Muscle layer of duodenum (tissue), 2 donors: ENCODE measurements at regions not wholly inside any gene's neighbourhood (a gene's known extent, or its start where the extent isn't known, plus 50 kb on each side); places are given as distances from the start of the nearest gene placed in this dataset.
"Not testable (repeated sequence)": the region's sequence is repeated elsewhere in the genome, so short reads cannot be mapped to it uniquely, and the experiment has no call there.

ENCODE experiments used
- H3K27ac ChIP-seq: one replicate; pipeline ENCODE4 v1.7.0; 2013; ENCODE audit warnings: mild to moderate bottlenecking, low read length
- H3K27me3 ChIP-seq: one replicate; pipeline ENCODE4 v1.7.0; 2013; ENCODE audit warnings: low read depth, mild to moderate bottlenecking, control low read depth, low read length
- H3K36me3 ChIP-seq, 2 donors: one replicate each; pipeline ENCODE4 v1.7.0; 2013; ENCODE audit warnings: low read length in 2 of 2, control low read depth in 1 of 2, mild to moderate bottlenecking in 1 of 2; ENCODE audit not compliant: insufficient read depth in 2 of 2, control insufficient read depth in 1 of 2
- H3K4me1 ChIP-seq, 2 donors: one replicate each; pipeline ENCODE4 v1.7.0; 2013; ENCODE audit warnings: low read length in 2 of 2, mild to moderate bottlenecking in 2 of 2, control low read depth in 1 of 2, moderate library complexity in 1 of 2; ENCODE audit not compliant: insufficient read depth in 2 of 2, control insufficient read depth in 1 of 2
- H3K4me3 ChIP-seq, 2 donors: one replicate each; pipeline ENCODE4 v1.7.0; 2013; ENCODE audit warnings: low read length in 2 of 2, low read depth in 1 of 2, mild to moderate bottlenecking in 1 of 2
- H3K9me3 ChIP-seq, 2 donors: one replicate each; pipeline ENCODE4 v1.7.0; 2013; ENCODE audit warnings: low read length in 2 of 2, control low read depth in 1 of 2, mild to moderate bottlenecking in 1 of 2; ENCODE audit not compliant: control insufficient read depth in 1 of 2
- donor health status: healthy.

DNA sequence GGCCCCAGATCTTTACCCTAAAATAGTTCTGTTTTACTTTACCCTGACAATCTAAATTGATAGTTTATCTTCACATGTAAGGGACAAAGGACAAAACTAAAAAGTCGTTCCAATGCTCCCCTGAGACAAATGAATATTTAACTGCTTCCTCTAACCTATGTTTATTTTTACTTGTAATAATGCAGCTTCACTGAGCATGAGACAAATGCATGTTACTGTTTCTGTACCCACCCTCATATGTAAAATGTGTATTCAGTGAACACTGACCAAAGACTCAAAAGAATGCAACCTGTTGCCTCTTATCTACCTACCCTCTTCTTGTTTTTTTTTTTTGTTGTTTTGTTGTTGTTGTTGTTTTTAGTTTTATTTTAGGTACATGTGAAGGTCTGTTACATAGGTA lies 1570.9 kb upstream of the SLC39A10 start:
- H3K4me1 ChIP-seq, result no peaks in the 10 kb centered on the region
- no peaks in the 10 kb centered on the region for H3K27me3 ChIP-seq
- no peaks in the 10 kb centered on the region for H3K36me3 ChIP-seq
- H3K9me3 ChIP-seq, result no peaks in the 10 kb centered on the region
- no peak overlapping the region for H3K4me3 ChIP-seq
- no peak overlapping the region for H3K27ac ChIP-seq

DNA sequence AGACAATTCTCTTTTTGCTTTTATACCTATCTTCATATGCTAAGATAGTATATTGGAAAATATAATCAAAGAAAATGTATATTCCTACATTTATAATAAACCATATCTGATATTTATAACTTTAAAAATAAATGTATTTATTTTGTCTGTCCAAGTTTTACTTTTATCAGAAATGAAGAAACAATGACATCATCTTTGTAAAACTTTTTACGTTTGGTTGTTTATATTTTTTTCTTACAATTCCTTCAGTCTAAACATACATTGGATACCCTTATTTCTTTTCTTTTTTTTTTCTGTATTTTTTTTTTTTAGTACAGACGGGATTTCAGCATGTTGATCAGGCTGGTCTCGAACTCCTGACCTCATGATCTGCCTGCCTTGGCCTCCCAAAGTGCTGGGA lies 1577.0 kb upstream of the SLC39A10 start:
- H3K27ac ChIP-seq, result no peak overlapping the region
- no peaks in the 10 kb centered on the region for H3K9me3 ChIP-seq
- no peaks in the 10 kb centered on the region for H3K4me1 ChIP-seq
- no peaks in the 10 kb centered on the region for H3K36me3 ChIP-seq
- no peaks in the 10 kb centered on the region for H3K27me3 ChIP-seq
- no peak overlapping the region for H3K4me3 ChIP-seq

DNA sequence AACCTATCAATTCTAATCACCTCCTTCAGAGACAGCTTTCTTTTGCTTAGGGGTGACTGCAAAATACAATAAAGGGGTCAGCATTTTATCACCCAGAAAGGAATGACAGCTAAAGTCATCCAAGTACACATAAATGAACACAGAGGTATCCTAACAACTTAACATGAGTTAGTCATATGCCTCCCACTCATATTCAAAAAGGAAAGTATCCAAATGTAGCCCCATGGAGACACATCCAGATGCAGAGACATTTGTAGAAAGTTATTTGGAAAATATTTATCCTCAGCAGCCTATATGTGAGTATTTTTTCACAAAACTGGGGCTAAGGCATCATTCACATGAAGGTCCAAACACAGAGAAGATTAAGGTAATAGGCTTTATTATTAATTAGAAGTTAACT lies 1579.7 kb upstream of the SLC39A10 start:
- Histone ChIP-seq H3K27ac (no peak overlapping the region), H3K9me3 (no peaks in the 10 kb centered on the region), H3K4me3 (no peak overlapping the region), H3K27me3 (no peaks in the 10 kb centered on the region), H3K36me3 (no peaks in the 10 kb centered on the region), H3K4me1 (no peaks in the 10 kb centered on the region)

DNA sequence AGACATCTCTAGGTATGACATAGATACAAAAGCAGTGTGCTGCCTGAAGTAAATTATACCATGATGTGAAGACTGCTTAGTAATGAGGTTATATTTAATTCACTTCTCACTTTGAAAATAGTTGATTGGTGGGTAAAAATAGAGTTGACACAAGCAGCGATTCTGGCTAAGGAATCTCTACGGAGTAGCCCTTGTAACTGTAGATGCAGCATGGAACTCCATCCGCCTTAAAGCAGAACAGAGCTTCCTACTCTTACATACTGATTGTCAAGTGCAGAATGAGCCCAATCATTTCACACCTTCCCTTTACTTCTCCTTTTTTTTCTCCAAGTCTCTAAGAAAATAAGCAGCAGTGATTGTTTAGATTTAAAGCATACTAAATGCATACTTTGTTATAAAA lies 1594.6 kb upstream of the SLC39A10 start:
- Histone ChIP-seq H3K9me3 (no peaks in the 10 kb centered on the region), H3K27ac (no peak overlapping the region), H3K4me3 (no peak overlapping the region), H3K27me3 (no peaks in the 10 kb centered on the region), H3K4me1 (no peaks in the 10 kb centered on the region), H3K36me3 (no peaks in the 10 kb centered on the region)

DNA sequence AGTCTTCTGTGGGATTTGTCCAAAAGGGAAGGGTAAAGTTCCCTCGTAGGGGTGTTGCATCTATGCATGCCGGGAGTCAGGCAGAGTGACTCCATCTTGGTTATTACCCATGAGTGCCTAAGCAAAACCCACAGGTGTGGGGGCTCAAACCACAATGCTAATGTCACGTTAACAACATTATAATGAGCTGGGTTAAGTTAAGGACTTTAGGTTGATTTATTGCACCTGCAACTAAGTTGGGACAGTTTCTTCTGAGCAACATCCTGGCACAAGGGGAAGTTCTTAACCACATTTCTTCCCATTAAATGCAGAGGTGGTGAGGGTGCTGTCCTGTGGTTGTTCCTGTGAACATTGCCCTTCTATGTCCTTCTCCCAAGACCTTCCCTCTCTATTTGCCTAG lies 1596.8 kb upstream of the SLC39A10 start:
- Histone ChIP-seq H3K4me1 (no peaks in the 10 kb centered on the region), H3K27ac (no peak overlapping the region)

DNA sequence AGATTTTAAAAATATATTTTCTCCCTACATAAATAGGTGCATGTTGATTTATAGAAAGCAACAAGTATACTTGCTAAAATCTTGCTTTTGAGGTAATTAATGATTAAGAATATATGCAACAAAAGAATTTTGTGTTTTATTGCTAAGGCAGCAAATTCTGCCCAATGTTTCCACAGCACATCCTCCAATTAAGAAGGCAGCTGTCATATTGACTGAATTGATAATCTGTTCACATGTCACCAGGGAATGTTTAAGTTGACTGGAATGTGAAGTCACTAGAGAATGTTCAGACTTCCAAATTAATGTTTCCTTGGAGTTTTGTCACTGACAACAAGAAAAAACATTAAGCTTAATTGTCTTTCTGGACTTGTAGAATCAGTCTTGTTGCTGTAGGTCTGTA lies 1602.7 kb upstream of the SLC39A10 start:
- Histone ChIP-seq H3K27ac (no peak overlapping the region), H3K36me3 (no peaks in the 10 kb centered on the region), H3K9me3 (no peaks in the 10 kb centered on the region), H3K4me1 (no peaks in the 10 kb centered on the region), H3K4me3 (no peak overlapping the region), H3K27me3 (no peaks in the 10 kb centered on the region)

More for the DNA sequence above, 1596.8 kb upstream of the SLC39A10 start:
- no peaks in the 10 kb centered on the region for H3K36me3 ChIP-seq
- no peaks in the 10 kb centered on the region for H3K9me3 ChIP-seq
- H3K27me3 ChIP-seq, result no peaks in the 10 kb centered on the region
- H3K4me3 ChIP-seq, result no peak overlapping the region

DNA sequence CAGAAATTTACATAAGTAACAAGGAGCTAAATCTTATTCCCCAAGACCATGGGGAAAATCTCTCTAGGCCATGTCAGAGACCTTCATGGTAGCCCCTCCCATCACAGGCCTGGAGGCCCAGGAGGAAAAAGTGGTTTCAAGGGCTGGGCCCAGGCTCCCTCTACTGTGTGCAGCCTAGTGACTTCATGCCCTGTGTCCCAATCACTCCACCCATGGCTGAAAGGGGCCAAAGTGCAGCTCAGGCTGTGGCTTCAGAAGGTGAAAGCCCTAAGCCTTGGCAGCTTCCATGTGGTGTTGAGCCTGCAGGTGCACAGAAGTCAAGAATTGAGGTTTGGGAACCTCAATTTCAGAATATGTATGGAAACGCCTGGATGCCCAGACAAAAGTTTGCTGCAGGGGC lies 1612.7 kb upstream of the SLC39A10 start:
- Histone ChIP-seq H3K27ac (no peak overlapping the region), H3K27me3 (no peaks in the 10 kb centered on the region), H3K4me3 (no peak overlapping the region), H3K9me3 (no peaks in the 10 kb centered on the region), H3K4me1 (no peaks in the 10 kb centered on the region), H3K36me3 (no peaks in the 10 kb centered on the region)

DNA sequence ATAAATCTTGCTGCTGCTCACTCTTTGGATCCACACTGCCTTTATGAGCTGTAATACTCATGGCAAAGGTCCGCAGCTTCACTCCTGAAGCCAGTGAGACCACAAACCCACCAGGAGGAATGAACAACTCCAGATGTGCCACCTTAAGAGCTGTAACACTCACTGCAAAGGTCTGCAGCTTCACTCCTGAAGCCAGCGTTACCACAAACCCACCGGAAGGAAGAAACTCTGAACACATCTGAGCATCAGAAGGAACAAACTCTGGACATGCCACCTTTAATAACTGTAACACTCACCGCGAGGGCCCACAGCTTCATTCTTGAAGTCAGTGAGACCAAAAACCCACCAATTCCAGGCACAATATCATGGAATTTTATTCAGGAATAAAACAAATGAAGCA lies 1635.9 kb upstream of the SLC39A10 start:
- H3K9me3 ChIP-seq, H3K36me3 ChIP-seq, H3K4me3 ChIP-seq, H3K27me3 ChIP-seq, H3K4me1 ChIP-seq, H3K27ac ChIP-seq: not testable (repeated sequence)

DNA sequence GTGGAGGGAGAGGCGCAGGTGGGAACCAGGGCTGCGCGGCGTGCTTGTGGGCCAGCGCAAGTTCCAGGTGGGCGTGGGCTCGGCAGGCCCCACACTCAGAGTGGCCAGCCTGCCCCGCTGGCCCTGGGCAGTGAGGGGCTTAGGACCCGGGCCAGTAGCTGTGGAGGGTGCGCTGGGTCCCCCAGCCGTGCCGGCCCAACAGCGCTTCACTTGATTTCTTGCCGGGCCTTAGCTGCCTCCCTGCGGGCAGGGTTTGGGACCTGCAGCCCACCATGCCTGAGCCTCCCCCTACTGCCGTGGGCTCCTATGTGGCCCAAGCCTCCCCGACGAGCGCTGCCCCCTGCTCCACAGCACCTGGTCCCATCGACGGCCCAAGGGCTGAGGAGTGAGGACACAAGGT lies 1636.9 kb upstream of the SLC39A10 start:
- Histone ChIP-seq H3K36me3 (no peaks in the 10 kb centered on the region), H3K27me3 (no peaks in the 10 kb centered on the region), H3K9me3 (peaks cover 0 to 5% of the 10 kb centered on the region in 2 donors), H3K27ac (no peak overlapping the region), H3K4me1 (no peaks in the 10 kb centered on the region), H3K4me3 (no peak overlapping the region)

DNA sequence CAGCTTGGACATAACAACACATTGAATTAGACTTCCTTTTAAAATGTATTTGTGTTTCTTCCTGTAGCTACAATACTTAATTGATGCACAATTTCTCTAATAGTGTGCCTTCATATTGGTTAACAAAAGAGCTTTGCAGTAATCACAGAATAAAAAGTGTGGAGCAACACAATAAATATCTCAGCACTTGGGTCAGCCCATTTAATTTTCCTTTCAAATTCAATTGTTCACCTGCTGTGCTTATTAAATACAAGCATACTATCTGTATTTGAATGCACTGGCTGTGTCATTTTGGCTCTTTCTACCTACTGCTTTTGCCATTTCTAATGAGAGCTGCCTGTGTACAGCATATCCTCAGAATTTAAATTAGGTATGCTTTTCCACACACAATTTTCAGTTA lies 1641.3 kb upstream of the SLC39A10 start:
- Histone ChIP-seq H3K4me1 (no peaks in the 10 kb centered on the region), H3K27me3 (no peaks in the 10 kb centered on the region)

DNA sequence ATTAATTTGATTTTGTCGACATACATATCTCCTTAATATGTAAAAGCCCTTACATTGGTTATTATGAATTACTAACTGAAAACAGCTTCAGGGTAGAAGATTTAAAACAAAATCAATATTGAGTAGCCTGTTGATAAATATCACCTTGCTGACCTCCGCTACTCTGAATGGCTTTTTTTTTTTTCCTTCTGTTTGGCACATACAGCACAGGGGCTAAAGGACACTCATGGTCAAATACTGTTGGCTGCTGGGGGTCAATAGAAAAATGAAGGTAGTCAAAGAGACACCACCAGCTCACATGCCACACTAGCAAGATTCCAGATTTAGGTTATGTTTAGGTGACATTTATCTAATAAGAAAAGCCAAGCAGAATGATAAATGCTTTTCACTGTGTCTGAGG lies 1642.4 kb upstream of the SLC39A10 start:
- no peak overlapping the region for H3K4me3 ChIP-seq
- H3K4me1 ChIP-seq, result no peaks in the 10 kb centered on the region
- no peaks in the 10 kb centered on the region for H3K9me3 ChIP-seq
- H3K36me3 ChIP-seq, result no peaks in the 10 kb centered on the region
- H3K27ac ChIP-seq, result no peak overlapping the region
- no peaks in the 10 kb centered on the region for H3K27me3 ChIP-seq

More for the DNA sequence above, 1641.3 kb upstream of the SLC39A10 start:
- Histone ChIP-seq H3K27ac (no peak overlapping the region), H3K36me3 (no peaks in the 10 kb centered on the region), H3K4me3 (no peak overlapping the region), H3K9me3 (peaks cover 0 to 5% of the 10 kb centered on the region in 2 donors)

DNA sequence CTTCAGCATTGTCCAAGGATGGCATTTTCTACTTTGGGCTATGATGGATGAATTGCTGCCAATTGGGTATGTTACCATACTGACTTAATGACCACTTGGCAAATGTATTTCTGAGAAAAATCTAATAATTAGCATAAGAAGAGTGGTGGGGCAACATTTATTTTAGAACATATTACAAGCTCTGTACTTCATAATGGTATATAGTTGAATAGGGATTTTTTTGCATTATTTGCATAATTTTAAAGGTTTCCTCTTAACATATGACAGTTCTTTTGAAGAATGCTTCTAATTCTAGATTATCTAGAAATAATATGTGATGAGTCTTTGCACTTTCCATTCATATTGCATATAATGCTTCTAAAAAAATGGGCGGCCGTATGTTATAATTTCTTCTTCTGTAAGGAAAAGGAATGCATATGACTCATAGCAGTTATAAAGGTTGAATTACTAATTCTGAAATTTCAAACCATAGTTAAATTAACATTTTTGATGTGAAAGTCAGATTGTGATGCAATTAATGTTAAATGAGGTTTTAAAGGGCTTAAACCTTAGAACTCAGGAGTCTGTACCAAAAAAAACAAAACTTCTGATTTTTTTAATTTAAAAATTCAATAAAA lies 1652.3 kb upstream of the SLC39A10 start:
- peaks cover 0 to 7% of the 10 kb centered on the region in 2 donors for H3K9me3 ChIP-seq
- no peaks in the 10 kb centered on the region for H3K27me3 ChIP-seq
- H3K27ac ChIP-seq, result no peak overlapping the region
- H3K36me3 ChIP-seq, result no peaks in the 10 kb centered on the region
- H3K4me1 ChIP-seq, result no peaks in the 10 kb centered on the region
- no peak overlapping the region for H3K4me3 ChIP-seq
